Sciatic nerve (tissue), 2 donors: ENCODE measurements at regions not wholly inside any gene's neighbourhood (a gene's known extent, or its start where the extent isn't known, plus 50 kb on each side); places are given as distances from the start of the nearest gene placed in this dataset.

Source experiments
- ATAC-seq: fragments of 200-7000 bp; cut with Tn5 transposase; one replicate; pipeline ENCODE4 v1.9.1; 2020; ENCODE audit warnings: mild to moderate bottlenecking, moderate library complexity
- DNase-seq: peaks from one replicate; pipeline ENCODE4 v3.0.0-alpha.2; 2020; ENCODE audit warnings: low spot score
- intact Hi-C: fragments of 100-400 bp; cut with DNase I; formaldehyde crosslinking; loops from one replicate; pipeline ENCODE4 v1.14.2; 2022
- donor health status: DM: no; HTN: no; CAD: no.
- donor health status: DM: no; HTN: no; CAD: no.

DNA sequence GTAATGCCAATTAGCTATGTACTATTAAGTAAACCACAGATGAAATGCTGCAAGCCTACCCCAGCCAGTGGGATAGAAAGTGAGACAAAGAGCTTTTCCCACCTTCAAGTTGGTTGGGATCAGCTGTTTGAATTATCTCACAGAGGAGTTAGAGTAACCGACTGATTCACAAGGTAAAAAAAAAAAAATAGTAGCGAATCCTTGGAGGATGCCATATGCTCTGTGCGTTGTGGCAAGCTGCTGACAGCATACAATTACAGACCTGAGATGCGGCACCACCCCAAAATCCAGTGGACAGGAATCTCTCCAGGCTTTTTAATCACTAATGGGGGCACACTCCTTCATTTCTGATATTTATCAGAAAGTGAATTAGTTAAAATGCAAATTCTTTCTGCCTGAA is 157.0 kb upstream of the RMST start:
- DNase-seq (no peak), ATAC-seq (no peak)
- intact Hi-C loops: no loop called here

DNA sequence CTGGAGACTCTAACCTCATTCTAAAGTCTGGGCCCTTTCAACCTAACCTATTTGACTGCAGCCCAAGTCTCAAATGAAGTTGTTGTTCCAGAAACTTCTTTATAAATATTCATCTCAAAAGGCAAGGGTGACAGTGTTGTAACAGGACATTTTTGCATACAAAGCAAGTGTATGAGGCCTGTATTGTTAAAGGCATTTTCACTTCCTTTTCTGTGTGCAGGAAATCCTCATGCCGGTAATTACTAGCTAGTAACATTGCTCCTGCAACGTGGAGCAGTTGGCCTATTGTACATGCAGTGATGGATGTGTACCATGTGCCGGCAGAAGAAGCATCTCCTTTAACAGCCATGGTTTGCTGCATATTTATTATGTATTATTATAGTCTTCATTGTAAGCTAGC is 156.5 kb upstream of the RMST start:
- no peak for ATAC-seq
- intact Hi-C loops: no loop called here

GRCh38 chr12:97308576-97309198 is 153.9 kb upstream of the RMST start:
- no peak for DNase-seq
- intact Hi-C loops: no loop called here
- ATAC-seq: no peak

More for the DNA sequence above, 156.5 kb upstream of the RMST start:
- DNase-seq: no peak

DNA sequence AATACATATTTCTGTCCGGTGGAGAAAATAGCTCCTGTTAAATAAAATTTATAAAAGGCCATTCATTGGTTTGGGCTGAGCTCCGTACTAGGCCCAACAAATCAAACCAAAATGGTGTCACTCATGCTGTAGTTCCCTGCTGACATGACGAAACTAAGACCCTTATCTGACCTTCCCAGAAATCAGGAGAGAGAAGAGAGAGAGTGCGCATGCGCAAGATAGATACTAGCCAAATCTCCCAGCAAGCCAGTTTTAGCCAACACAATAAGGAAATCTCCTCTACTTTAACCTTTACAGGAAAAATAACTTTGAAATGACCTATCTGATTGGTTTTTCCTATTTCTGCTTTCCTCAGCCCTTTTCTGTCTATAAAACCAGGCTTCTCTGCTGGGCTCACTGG is 152.7 kb upstream of the RMST start:
- no peak for DNase-seq
- intact Hi-C loops: loop anchor here (10.0 kb wide), 1 partner anchor 325 kb away; no protein-coding TSS in a partner anchor
- no peak for ATAC-seq

- no peak for ATAC-seq
- DNase-seq: no peak
- intact Hi-C loops: loop anchor here (10.0 kb wide), 1 partner anchor 328 kb away; no protein-coding TSS in a partner anchor
Observed at GRCh38 chr12:97312570-97313135, 150.0 kb upstream of the RMST start.

DNA sequence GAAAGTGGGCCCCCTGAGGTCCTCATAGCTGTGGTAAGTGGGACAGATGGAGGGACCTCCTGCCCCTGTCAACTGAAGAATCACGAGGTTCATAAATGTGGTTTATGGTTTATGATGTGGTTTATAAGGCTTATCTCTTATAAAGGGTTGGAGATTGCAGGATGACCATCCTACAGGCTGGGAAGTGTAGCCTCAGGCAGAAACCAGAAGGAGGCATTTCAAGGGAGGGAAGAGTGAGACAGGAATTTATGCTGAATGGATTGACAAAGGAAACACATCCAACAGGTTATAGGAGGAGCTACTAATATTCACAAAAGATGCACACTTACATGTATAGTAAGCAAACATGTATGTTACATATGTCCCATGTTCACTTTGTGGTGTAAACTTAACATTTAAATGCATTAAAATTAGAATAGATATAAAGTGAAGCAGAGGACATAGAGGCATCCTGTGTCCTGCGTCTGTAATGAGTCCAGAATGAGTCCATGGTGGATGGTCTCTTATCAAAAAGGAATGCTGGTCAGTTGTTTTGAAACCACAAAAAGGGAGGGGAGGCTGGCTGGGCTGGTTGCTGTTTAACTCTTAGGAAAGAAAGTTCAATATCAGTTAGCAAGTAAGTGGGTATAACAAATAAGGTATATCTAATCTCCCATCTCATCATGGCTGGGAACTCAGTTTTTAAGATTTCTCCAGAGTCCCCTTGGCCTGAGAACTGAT is 149.0 kb upstream of the RMST start:
- no peak for ATAC-seq
- intact Hi-C loops: loop anchor here (10.0 kb wide), 1 partner anchor 329 kb away; no protein-coding TSS in a partner anchor
- no peak for DNase-seq

- intact Hi-C loops: loop anchor here (10.0 kb wide), 1 partner anchor 332 kb away; no protein-coding TSS in a partner anchor
Observed at GRCh38 chr12:97316321-97316720, 146.3 kb upstream of the RMST start.

GRCh38 chr12:97321621-97322020 is 141.0 kb upstream of the RMST start:
- no peak for DNase-seq
- no peak for ATAC-seq
- intact Hi-C loops: no loop called here

More at GRCh38 chr12:97316321-97316720, 146.3 kb upstream of the RMST start:
- ATAC-seq: no peak
- no peak for DNase-seq

DNA sequence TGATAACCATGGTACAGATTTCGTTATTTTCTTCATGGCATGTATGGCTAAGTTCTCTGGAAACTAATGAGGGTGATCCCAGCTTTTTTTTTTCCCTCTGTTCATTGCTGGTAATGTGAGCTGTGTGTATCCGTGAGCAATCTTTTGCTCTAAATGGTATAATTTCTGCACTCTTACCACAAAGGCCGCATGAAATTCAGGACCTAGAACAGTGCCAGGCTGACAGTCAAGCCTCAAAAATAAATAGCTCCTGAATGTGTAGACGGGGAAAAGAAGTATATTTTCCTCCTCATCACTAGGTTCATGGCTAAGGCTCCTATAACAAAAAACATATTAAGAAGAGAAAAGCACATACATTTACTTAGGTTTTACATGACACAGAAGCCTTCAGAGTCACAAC is 140.2 kb upstream of the RMST start:
- intact Hi-C loops: no loop called here
- ATAC-seq (no peak), DNase-seq (no peak)

- DNase-seq: no peak
- intact Hi-C loops: no loop called here
- no peak for ATAC-seq
Observed at GRCh38 chr12:97323154-97323553, 139.4 kb upstream of the RMST start.

- intact Hi-C loops: no loop called here
- ATAC-seq (no peak), DNase-seq (no peak)
Observed at GRCh38 chr12:97324471-97324870, 138.1 kb upstream of the RMST start.

GRCh38 chr12:97335115-97335514 is 127.5 kb upstream of the RMST start:
- intact Hi-C loops: no loop called here
- no peak for DNase-seq
- no peak for ATAC-seq

GRCh38 chr12:97336900-97337751 is 125.5 kb upstream of the RMST start:
- no peak for DNase-seq
- intact Hi-C loops: no loop called here
- no peak for ATAC-seq

DNA sequence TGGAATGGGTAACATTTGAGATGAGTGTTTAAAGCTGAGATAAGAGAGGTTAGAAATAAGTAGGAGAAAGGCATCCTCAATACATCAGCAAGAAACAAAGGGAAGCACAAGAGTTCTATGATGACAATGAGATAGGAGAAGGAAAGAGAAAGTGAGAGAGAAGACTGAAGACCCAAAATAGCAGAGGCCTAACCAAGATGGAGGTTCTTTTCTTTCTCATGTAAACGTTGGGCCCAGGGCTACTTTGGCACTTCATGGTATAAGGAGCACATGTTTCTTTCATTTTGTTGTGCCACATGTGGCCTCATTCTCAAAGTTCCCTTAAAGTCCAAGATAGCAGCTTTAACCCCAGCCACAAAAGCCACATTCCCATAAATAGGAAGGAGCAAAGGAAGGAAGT is 120.5 kb upstream of the RMST start:
- ATAC-seq: no peak
- DNase-seq: no peak
- intact Hi-C loops: no loop called here

- no peak for DNase-seq
- no peak for ATAC-seq
- intact Hi-C loops: no loop called here
Observed at GRCh38 chr12:97347956-97348355, 114.6 kb upstream of the RMST start.

GRCh38 chr12:97358361-97358760 is 104.2 kb upstream of the RMST start:
- DNase-seq (no peak), ATAC-seq (no peak)
- intact Hi-C loops: no loop called here

- DNase-seq (no peak), ATAC-seq (no peak)
- intact Hi-C loops: no loop called here
Observed at GRCh38 chr12:97359021-97359690, 103.4 kb upstream of the RMST start.

GRCh38 chr12:97363693-97364092 is 98.9 kb upstream of the RMST start:
- no peak for ATAC-seq
- intact Hi-C loops: no loop called here
- DNase-seq: no peak
